DMS53 treated with DMSO at 0.1 percent for 48 hours (cell line): ENCODE measurements at regions not wholly inside any gene's neighbourhood (a gene's known extent, or its start where the extent isn't known, plus 50 kb on each side); places are given as distances from the start of the nearest gene placed in this dataset.
"Not testable (repeated sequence)": the region's sequence is repeated elsewhere in the genome, so short reads cannot be mapped to it uniquely, and the experiment has no call there.

Source experiments
- DNase-seq: peaks from one replicate; lab custom pipeline; 2025; ENCODE audit not compliant: unreplicated experiment; lab: John Stamatoyannopoulos, UW

- DNase-seq = no peak
These were observed 59.2 kb upstream of the ATP5PO start for GRCh38 chr21:33974513-33975468.

- no peak for DNase-seq
These were observed 57.7 kb upstream of the ATP5PO start for GRCh38 chr21:33973268-33973667.

GRCh38 chr21:33972539-33972938 is 56.9 kb upstream of the ATP5PO start:
- DNase-seq = no peak

GRCh38 chr21:33971492-33972013 is 55.9 kb upstream of the ATP5PO start:
- no peak for DNase-seq

- DNase-seq = no peak
These were observed 54.0 kb upstream of the ATP5PO start for GRCh38 chr21:33969581-33969980.

GRCh38 chr21:33968995-33969348 is 53.4 kb upstream of the ATP5PO start:
- no peak for DNase-seq

GRCh38 chr21:33968080-33968994 is 52.7 kb upstream of the ATP5PO start:
- DNase-seq = peak; percentile 25

GRCh38 chr21:33967086-33967571 is 51.5 kb upstream of the ATP5PO start:
- no peak for DNase-seq

GRCh38 chr21:33966324-33966949 is 50.8 kb upstream of the ATP5PO start:
- DNase-seq = no peak

- not testable (repeated sequence) for DNase-seq
These were observed 50.1 kb upstream of the ATP5PO start for GRCh38 chr21:33965662-33966061.
